ENCODE measurements at regions not wholly inside any gene's neighbourhood (a gene's known extent, or its start where the extent isn't known, plus 50 kb on each side); places are given as distances from the start of the nearest gene placed in this dataset.

GRCh38 chr4:138964716-138965426 lies 50.7 kb upstream of the NOCT start:
- in situ Hi-C loops (cut with HindIII; ENCODE audit: low sequenced_read_pairs): no loop called here

DNA sequence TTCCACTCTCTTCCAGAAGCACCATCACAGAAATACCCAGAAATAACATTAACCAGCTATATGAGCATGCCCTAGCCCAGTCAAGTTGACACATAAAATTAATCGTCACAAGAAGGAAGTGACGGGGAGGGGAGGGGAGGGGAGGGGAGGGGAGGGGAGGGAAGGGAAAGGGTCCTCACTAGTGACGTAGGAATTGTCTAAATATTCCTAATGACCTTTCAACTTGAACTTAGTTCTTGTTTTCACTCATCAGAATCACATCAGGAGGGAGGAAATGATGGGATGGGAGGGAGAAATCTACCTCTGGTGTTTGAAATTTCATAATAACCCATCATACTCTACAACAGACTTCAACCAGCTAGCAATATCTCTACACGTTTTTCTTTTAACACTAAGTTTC lies 52.2 kb upstream of the NOCT start:
- in situ Hi-C loops (cut with HindIII; ENCODE audit: low sequenced_read_pairs): no loop called here

DNA sequence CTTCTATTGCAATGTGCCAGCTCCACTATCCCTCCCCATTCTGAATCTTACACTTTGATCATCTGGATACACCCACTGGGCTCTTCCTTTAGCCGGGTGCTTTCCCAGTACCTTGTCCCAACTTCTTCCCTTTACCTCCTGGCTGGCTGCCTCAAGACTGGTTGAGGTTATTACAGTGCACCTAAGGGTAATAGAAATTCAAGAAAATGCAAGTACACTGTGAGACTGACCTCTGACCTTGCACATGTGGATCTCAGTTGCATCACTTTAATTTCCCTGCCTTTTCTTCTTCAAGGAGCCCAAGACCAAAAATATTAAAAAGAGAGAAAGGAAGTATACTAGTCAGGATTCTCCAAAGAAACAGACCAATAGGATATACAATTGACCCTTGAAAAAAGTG lies 53.9 kb upstream of the NOCT start:
- in situ Hi-C loops (cut with HindIII; ENCODE audit: low sequenced_read_pairs): no loop called here

DNA sequence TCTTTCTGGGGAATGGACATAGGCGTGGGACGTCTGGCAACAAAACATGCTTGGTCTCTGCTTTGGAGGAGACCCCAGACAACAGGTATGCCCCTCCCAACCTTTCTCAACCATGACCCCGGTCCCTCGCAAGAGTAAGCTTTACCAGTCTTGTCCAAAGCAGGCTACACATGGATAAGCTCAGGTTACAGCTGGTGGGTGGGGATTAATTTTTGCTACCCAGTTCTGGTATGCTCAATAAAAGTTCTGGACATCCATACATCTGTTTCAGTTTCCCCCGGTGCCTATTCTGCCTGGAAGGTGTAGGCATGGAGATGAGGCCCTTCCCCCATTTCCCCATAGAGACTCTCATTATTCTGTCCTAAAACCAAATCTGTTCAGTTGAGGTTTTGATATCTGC lies 54.5 kb upstream of the NOCT start:
- in situ Hi-C loops (cut with HindIII; ENCODE audit: low sequenced_read_pairs): no loop called here

GRCh38 chr4:138960175-138960710 lies 55.3 kb upstream of the NOCT start:
- in situ Hi-C loops (cut with HindIII; ENCODE audit: low sequenced_read_pairs): no loop called here

GRCh38 chr4:138959097-138959815 lies 56.3 kb upstream of the NOCT start:
- in situ Hi-C loops (cut with HindIII; ENCODE audit: low sequenced_read_pairs): no loop called here

- in situ Hi-C loops (cut with HindIII; ENCODE audit: low sequenced_read_pairs): no loop called here
Observed at GRCh38 chr4:138958519-138958918, 57.1 kb upstream of the NOCT start.

DNA sequence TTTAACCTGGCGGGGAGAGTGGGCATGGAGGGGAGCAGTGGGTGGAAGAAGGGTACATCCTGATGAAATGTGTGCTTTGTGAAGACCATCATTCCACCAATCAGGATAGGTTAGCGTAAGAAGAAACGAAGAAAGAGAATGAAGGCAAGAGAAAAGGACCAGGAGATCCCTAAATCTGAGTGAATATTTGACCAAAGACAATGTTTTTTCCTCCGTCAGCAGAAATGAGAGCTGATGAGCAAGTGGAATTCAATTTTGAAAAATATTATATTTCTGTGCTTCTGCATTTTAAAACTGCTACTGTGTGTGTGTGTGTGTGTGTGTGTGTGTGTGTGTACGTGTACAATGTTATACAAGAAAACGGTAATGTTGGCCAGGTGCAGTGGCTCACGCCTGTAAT lies 58.3 kb upstream of the NOCT start:
- in situ Hi-C loops (cut with HindIII; ENCODE audit: low sequenced_read_pairs): no loop called here

- in situ Hi-C loops (cut with HindIII; ENCODE audit: low sequenced_read_pairs): no loop called here
Observed at GRCh38 chr4:138954428-138954827, 61.2 kb upstream of the NOCT start.

- in situ Hi-C loops (cut with HindIII; ENCODE audit: low sequenced_read_pairs): no loop called here
Observed at GRCh38 chr4:138953961-138954371, 61.6 kb upstream of the NOCT start.

GRCh38 chr4:138952411-138952810 lies 63.2 kb upstream of the NOCT start:
- in situ Hi-C loops (cut with HindIII; ENCODE audit: low sequenced_read_pairs): no loop called here

DNA sequence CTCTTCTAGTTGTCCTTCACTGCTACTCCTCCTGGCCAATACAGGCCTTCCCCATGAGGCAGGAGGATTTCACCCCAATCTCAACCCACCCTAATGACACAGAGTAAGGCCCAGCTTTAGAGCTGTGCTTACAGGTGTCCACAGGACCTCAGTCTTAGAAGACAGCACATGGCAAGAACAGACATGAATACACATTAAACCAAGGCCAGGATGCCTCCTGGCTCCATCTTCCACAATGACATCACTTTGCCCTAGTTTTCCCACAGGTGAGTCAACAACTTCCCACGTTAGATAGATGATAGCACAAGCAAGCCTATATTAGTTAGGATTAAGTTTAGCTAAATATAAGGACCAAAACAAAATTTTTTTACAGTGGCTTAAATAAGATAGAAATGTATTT lies 63.8 kb upstream of the NOCT start:
- in situ Hi-C loops (cut with HindIII; ENCODE audit: low sequenced_read_pairs): no loop called here

DNA sequence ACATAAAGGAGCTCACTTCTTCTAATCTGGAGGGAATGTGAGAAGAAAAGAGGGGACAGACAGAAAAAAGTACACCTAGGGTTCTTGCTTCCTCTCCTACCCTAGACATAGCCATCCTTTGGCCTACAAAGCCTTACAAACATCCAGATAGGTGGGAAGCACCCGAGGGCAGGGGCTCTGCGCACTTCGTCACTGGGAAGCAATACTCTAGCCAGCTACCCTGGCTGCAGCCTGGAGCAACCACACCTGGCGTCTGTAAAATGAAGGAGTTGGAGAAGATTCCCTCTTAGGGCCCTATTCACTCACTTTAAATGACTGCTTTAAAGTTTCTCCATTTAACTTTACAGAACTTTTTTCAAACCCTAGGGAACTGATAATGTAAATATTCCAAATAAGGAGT lies 65.7 kb upstream of the NOCT start:
- in situ Hi-C loops (cut with HindIII; ENCODE audit: low sequenced_read_pairs): loop anchor here (5.0 kb wide), 1 partner anchor 87 kb away; no protein-coding TSS in a partner anchor

DNA sequence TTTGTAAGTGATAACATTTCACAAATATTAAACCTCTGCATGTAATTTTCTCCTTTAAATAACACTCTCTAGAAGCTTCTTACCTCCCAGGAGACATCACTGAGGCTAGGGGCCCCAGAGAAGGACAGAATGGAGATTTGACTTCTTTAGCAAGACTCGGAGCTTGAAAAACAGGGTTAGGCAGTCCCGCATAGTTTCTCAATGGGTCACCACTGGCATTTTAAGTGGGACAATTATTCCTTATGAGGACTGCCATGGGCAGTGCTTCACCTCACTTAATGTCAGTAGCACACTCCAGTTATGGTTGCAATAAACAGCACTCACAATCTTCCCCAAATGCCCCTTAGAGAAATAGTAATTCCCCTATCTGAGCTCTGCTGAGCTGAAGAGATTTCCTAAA lies 66.7 kb upstream of the NOCT start:
- in situ Hi-C loops (cut with HindIII; ENCODE audit: low sequenced_read_pairs): loop anchor here (5.0 kb wide), 1 partner anchor 88 kb away; no protein-coding TSS in a partner anchor

DNA sequence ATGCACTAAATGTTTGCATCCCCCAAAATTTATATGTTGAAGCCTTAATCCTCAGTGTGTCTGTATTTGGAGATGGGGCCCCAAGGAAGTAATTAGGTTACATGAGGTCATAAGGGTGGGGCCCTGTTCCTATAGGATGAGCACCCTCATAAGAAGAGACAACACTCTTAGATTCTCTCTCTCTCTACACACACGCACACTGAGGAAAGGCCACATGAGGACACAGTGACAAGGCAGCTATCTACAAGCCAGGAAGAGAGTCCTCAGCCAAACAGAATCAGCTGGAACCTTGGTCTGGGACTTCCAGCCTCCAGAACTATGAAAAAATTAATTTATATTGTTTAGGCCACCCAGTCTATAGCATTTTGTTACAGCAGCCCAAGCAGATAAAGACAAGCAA lies 69.3 kb upstream of the NOCT start:
- in situ Hi-C loops (cut with HindIII; ENCODE audit: low sequenced_read_pairs): loop anchor here (5.0 kb wide), 1 partner anchor 91 kb away; no protein-coding TSS in a partner anchor

DNA sequence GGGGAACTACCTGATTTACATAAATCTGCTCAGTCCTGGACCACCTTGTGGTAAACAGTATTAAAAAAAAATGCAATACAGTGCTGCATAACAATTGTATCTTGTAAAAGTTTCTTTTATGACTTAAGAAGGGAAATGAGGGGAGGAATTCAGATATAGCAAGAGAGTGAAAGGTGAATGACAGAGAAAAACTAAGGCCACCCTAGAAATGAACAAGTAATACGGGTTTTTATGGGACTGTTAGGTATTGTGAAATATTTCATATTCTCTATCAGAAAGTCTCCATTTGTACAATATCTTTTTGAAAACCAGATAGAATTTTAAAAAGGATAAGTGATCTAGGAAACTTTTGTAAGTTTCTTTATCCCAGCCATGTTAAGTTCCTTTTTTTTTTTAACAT lies 69.7 kb upstream of the NOCT start:
- in situ Hi-C loops (cut with HindIII; ENCODE audit: low sequenced_read_pairs): loop anchor here (5.0 kb wide), 1 partner anchor 91 kb away; no protein-coding TSS in a partner anchor

DNA sequence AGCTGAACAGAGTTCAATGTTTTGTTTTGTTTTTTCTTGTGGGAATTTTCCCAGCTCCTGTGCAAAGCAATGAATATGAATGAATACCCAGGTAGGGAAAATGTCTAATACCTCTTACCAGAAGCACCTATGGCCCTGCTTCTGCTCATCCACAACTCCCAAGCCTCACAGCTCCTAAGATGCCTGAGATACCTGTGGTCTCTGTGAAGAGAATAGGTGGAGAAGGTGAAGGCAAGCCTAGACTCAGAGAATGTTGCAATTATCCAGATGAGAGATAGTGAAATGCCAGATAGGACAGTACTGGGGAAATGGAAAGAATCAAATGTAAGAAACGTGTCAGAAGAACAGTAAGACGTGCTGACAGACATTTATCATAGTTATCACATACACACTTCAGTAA lies 70.2 kb upstream of the NOCT start:
- in situ Hi-C loops (cut with HindIII; ENCODE audit: low sequenced_read_pairs): loop anchor here (5.0 kb wide), 1 partner anchor 92 kb away; no protein-coding TSS in a partner anchor

DNA sequence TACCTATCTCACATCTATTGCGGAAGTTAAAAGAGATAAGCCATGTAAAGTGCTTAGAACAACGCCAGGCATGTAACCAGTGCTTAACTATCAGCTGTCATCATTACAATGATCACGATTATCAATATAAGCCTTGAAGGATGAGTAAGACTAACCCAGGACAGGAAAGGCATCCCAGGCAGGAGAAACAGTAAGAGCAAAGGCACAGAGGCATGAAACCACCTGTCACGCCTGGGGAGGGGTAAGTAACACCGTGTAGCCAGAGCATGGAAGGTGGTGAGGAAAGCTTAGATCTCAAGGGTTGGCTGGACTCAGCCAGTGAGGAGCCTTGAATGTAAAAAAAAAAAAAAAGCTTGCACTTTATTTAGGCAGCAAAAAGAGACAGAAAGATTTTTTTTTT lies 71.7 kb upstream of the NOCT start:
- in situ Hi-C loops (cut with HindIII; ENCODE audit: low sequenced_read_pairs): loop anchor here (5.0 kb wide), 1 partner anchor 102 kb away; no protein-coding TSS in a partner anchor

DNA sequence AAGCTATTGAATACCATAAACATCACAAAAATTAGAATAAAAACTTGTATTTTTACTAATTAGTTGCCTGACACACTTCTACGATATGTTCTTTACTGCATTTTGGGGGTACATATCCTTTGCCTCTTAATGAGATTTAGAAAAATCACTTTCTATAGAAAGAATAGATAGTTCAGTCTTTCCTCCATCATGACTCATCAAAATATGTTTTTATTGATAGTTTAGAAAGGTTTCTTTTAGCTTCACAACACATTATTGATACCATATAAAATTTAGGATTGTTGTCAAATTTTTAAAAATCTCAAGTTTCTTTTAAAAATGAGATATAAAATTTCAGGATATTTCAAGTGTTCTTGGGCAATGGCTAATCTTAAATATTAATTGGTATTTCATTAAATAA lies 74.5 kb upstream of the NOCT start:
- in situ Hi-C loops (cut with HindIII; ENCODE audit: low sequenced_read_pairs): loop anchor here (5.0 kb wide), 1 partner anchor 99 kb away; no protein-coding TSS in a partner anchor

- in situ Hi-C loops (cut with HindIII; ENCODE audit: low sequenced_read_pairs): loop anchor here (5.0 kb wide), 1 partner anchor 98 kb away; no protein-coding TSS in a partner anchor
Observed at GRCh38 chr4:138939960-138940359, 75.6 kb upstream of the NOCT start.

DNA sequence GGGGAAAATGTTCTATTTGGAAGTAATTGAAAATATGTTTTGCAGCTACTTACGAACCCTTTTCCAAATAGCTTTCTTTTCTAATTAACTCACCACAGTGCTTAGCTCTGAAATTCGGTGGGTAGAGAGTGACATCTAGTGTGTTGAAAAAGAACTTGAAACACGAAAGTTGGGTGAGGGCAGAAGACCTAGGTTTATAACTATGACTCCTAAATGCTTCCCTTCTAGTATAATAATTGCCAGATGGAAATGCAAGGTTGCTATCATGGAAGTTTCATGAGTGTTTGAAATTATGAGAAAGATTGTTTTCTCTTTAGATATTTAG lies 77.3 kb upstream of the NOCT start:
- in situ Hi-C loops (cut with HindIII; ENCODE audit: low sequenced_read_pairs): no loop called here

Measured in endothelial cell of hepatic sinusoid (primary cell).